SK-N-MC (cell line): ENCODE measurements at regions not wholly inside any gene's neighbourhood (a gene's known extent, or its start where the extent isn't known, plus 50 kb on each side); places are given as distances from the start of the nearest gene placed in this dataset.

Experiments used
- DNase-seq: peaks from one replicate; pipeline ENCODE4 v3.0.0-alpha.2; 2011; ENCODE audit warnings: low read depth, low spot score
- H3K27ac ChIP-seq: fragments of 200-600 bp; sonication (generic); 2 replicates; pipeline ENCODE4 v1.5.1; 2016; ENCODE audit warnings: mixed run types
- H3K36me3 ChIP-seq: fragments of 200-600 bp; sonication (generic); 2 replicates; pipeline ENCODE4 v1.6.1; 2017; ENCODE audit warnings: antibody characterized with exemption, low read length, mixed read lengths; ENCODE audit not compliant: insufficient read depth
- H3K4me3 ChIP-seq: fragments of 200-600 bp; sonication (generic); 2 replicates; pipeline ENCODE4 v1.5.1; 2016
- H3K9ac ChIP-seq: fragments of 200-600 bp; sonication (generic); 2 replicates; pipeline ENCODE4 v1.8.0; 2017; ENCODE audit warnings: mixed run types, mixed read lengths; ENCODE audit not compliant: insufficient read length
- H3K9me3 ChIP-seq: fragments of 200-600 bp; sonication (generic); 2 replicates; pipeline ENCODE4 v1.6.1; 2017; ENCODE audit warnings: low read depth, mild to moderate bottlenecking, antibody characterized with exemption, low read length, moderate library complexity, mixed read lengths
- EZH2 ChIP-seq: fragments of 200-600 bp; sonication (generic); IDR thresholded peaks from one replicate; pipeline ENCODE4 v1.6.1; 2017; ENCODE audit warnings: antibody characterized with exemption
- FOXP2 ChIP-seq: optimal IDR thresholded peaks from 2 replicates; pipeline ENCODE3; 2011; ENCODE audit warnings: mild to moderate bottlenecking, moderate library complexity; ENCODE audit not compliant: insufficient read depth; ENCODE audit errors: extremely low read length, control extremely low read depth
- POLR2AphosphoS5 ChIP-seq: IDR thresholded peaks from 2 replicates; pipeline ENCODE4 v1.6.1; 2012; ENCODE audit warnings: mild to moderate bottlenecking, low read depth, low read length, borderline replicate concordance

GRCh38 chr11:127616158-127616557 lies 615.6 kb upstream of the KIRREL3 start:
- H3K4me3 ChIP-seq, result no peak overlapping the region
- TF ChIP-seq POLR2AphosphoS5 (no peak), EZH2 (no peak), FOXP2 (no peak)
- no peak overlapping the region for H3K9ac ChIP-seq
- H3K9me3 ChIP-seq, result no peaks in the 10 kb centered on the region
- H3K27ac ChIP-seq, result no peak overlapping the region
- DNase-seq, result no peak
- no peaks in the 10 kb centered on the region for H3K36me3 ChIP-seq

- no peak overlapping the region for H3K4me3 ChIP-seq
- H3K27ac ChIP-seq, result no peak overlapping the region
- TF ChIP-seq FOXP2, result no peak
- TF ChIP-seq EZH2, result no peak
- TF ChIP-seq POLR2AphosphoS5, result no peak
- no peak overlapping the region for H3K9ac ChIP-seq
- H3K9me3 ChIP-seq, result no peaks in the 10 kb centered on the region
- DNase-seq, result no peak
- no peaks in the 10 kb centered on the region for H3K36me3 ChIP-seq
Measured at GRCh38 chr11:127612607-127613006, 612.0 kb upstream of the KIRREL3 start.

- Histone ChIP-seq H3K36me3 (no peaks in the 10 kb centered on the region), H3K27ac (no peak overlapping the region), H3K9me3 (no peaks in the 10 kb centered on the region), H3K9ac (no peak overlapping the region), H3K4me3 (no peak overlapping the region)
- TF ChIP-seq FOXP2 (no peak), POLR2AphosphoS5 (no peak), EZH2 (no peak)
- no peak for DNase-seq
Measured at GRCh38 chr11:127609025-127609773, 608.6 kb upstream of the KIRREL3 start.

DNA sequence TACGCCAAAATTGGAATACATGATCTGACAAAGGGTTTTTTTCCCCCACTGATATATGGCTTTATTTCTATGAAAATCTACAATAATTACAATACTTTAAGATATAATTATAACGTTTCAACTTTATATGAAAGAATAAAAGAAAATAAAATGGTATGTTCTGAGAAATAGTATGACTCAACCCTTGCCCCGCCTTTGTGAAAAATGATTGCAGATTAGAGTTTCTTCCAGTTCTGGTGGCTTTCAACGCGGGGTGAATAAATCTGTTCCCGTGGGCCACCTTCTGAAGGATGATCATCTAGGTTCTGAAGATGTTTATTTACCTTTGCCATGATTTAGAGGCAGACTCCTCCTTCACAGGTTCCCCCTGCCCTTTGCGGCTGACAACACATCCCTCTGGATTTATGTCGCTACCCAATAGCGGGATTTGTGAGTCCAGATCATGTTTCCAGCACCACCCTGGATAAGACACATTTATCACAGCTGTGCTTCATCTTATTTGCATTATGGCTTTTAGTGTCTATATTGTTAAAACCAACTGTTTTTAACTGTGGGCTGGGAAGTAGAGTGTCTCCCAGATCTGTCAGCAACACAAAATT lies 607.0 kb upstream of the KIRREL3 start:
- H3K36me3 ChIP-seq, result no peaks in the 10 kb centered on the region
- no peak overlapping the region for H3K9ac ChIP-seq
- H3K4me3 ChIP-seq, result no peak overlapping the region
- no peaks in the 10 kb centered on the region for H3K9me3 ChIP-seq
- H3K27ac ChIP-seq, result no peak overlapping the region
- TF ChIP-seq EZH2 (no peak), POLR2AphosphoS5 (no peak), FOXP2 (no peak)
- no peak for DNase-seq

- Histone ChIP-seq H3K27ac (no peak overlapping the region), H3K36me3 (no peaks in the 10 kb centered on the region), H3K9me3 (no peaks in the 10 kb centered on the region), H3K9ac (no peak overlapping the region), H3K4me3 (no peak overlapping the region)
- no peak for DNase-seq
- TF ChIP-seq EZH2, result no peak
- no peak for TF ChIP-seq FOXP2
- no peak for TF ChIP-seq POLR2AphosphoS5
Measured at GRCh38 chr11:127601578-127601977, 601.0 kb upstream of the KIRREL3 start.

DNA sequence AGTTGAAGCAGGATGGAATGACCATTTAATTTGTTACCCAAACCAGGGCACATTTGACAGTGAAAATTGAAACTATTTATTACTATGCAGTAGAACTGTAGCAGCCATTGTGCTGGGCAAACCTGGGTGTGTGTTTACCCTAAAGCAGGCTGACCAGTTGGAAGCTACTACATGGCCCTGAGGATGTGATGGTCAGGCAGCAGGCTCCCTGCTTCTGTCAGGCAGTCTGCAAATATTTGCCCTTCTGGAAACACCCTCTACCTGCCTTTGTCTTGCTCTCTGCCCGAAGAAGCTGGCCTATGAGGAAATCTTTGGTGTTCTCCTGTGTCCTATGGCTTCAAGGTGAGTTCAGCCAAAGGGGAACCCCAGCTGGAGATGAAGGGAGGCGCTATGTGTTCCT lies 600.1 kb upstream of the KIRREL3 start:
- Histone ChIP-seq H3K27ac (no peak overlapping the region), H3K9ac (no peak overlapping the region), H3K36me3 (no peaks in the 10 kb centered on the region), H3K4me3 (no peak overlapping the region), H3K9me3 (no peaks in the 10 kb centered on the region)
- TF ChIP-seq FOXP2 (no peak), POLR2AphosphoS5 (no peak), EZH2 (no peak)
- DNase-seq, result no peak

GRCh38 chr11:127598476-127598875 lies 597.9 kb upstream of the KIRREL3 start:
- TF ChIP-seq EZH2, result no peak
- TF ChIP-seq FOXP2, result no peak
- TF ChIP-seq POLR2AphosphoS5, result no peak
- no peaks in the 10 kb centered on the region for H3K36me3 ChIP-seq
- H3K27ac ChIP-seq, result no peak overlapping the region
- H3K9me3 ChIP-seq, result no peaks in the 10 kb centered on the region
- no peak overlapping the region for H3K4me3 ChIP-seq
- H3K9ac ChIP-seq, result no peak overlapping the region
- no peak for DNase-seq

DNA sequence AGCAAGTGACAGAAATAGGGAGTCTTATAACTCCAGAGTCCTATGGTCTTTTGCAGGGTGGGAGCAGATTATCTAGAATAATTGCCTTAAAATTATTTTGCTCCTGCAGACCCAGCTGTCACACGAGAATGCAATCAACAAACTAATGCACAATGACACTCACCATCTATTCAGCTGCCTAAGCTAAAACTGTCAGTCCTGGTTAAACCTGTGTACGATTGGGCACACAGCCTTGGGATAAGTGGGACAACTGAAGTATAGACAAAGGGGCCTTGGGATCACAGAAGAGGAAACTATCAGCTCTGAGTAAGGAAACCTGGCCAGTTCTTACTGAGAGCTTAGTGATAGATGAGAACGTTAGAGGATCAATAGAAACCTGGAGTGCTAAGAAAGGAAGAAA lies 595.9 kb upstream of the KIRREL3 start:
- no peak overlapping the region for H3K27ac ChIP-seq
- no peak for DNase-seq
- no peaks in the 10 kb centered on the region for H3K9me3 ChIP-seq
- no peak for TF ChIP-seq FOXP2
- TF ChIP-seq POLR2AphosphoS5, result no peak
- no peak for TF ChIP-seq EZH2
- H3K4me3 ChIP-seq, result no peak overlapping the region
- H3K36me3 ChIP-seq, result no peaks in the 10 kb centered on the region
- no peak overlapping the region for H3K9ac ChIP-seq

DNA sequence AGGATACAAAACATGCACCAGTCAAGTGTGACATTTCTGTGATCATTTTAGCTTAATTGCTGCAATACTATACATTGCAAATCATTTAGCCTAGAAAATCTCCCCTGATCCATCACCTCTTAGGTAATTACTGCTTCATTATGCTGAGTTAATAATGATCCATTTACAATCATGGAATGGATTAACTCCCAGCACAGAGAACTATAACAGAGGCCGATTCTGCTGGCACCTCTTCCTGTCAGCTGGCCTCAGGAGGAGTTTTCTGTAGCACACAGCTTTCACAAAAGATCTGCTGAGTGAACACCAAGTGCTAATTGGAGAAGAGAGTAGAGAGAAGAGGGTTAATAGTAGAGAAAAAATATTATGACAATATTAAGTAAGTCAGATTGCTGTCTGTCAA lies 591.8 kb upstream of the KIRREL3 start:
- Histone ChIP-seq H3K36me3 (no peaks in the 10 kb centered on the region), H3K4me3 (no peak overlapping the region), H3K27ac (no peak overlapping the region), H3K9ac (no peak overlapping the region), H3K9me3 (no peaks in the 10 kb centered on the region)
- no peak for DNase-seq
- TF ChIP-seq EZH2 (no peak), FOXP2 (no peak), POLR2AphosphoS5 (no peak)
